NOMO-1 treated with DMSO at 0.1 percent for 48 hours (cell line): ENCODE measurements at regions not wholly inside any gene's neighbourhood (a gene's known extent, or its start where the extent isn't known, plus 50 kb on each side); places are given as distances from the start of the nearest gene placed in this dataset.
A peak's percentile ranks its signal among the peaks of the same experiment; 100 is the strongest.

Experiments
- DNase-seq: peaks from one replicate; lab custom pipeline; 2025; ENCODE audit not compliant: unreplicated experiment; lab: John Stamatoyannopoulos, UW

GRCh38 chr7:19448091-19448490 lies 260.7 kb downstream of the POLR1F start:
- DNase-seq = peak; percentile 23

DNA sequence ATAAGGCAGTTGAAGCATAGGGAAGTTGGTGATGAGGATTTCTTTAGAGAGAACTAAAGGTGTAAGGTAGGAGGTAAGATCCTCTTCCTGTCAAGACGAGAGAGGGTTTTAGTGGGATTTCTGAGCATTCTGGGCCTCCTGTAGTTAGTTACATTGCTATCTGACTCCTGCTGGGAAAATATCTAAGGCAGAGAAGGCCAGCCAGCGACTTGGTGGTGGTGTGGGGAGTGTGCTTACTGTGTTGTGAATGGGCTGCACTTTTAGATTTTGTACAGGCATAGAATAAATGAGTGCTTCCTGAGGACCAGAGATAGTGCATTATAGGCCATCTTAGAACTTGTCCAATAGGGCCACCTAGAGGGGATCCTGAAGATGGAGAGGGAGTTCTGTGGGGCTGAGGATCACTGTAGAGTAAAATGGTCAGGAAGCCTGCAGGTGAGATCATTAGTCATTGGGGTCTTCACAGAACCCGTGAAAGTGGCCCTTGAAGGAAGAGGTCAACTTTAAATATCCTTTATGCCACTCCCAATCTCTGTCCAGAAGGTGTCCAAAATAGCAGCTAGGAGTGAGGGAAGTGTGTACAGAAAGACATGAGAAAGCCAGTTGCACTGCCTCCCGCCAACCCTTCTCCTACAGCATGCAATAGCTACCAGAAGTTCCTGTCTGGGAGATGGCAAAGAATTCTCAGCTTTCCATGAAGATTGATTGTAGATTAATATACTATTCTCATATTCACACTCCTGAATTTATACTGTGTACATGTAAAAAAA lies 266.6 kb downstream of the POLR1F start:
- no peak for DNase-seq

- no peak for DNase-seq
These were observed 269.3 kb downstream of the POLR1F start for GRCh38 chr7:19439517-19439916.

DNA sequence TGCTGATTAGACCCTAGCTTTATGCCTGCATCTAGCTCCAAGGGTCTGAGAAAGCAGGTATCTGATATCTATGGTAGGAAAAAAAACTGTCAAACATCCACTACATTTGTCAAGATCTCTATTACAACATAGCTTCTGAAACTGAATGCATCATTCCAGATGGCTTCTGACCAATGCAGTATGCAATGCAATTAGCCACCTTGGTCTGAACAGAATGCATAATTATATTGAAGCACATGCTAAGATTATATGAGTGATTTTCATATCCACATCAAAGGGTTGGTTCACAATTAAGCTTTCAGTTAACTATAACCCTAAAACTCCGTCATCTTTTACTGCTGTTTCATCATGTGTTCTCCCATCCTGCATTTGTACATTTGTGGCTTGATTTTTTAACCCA lies 271.4 kb downstream of the POLR1F start:
- no peak for DNase-seq

DNA sequence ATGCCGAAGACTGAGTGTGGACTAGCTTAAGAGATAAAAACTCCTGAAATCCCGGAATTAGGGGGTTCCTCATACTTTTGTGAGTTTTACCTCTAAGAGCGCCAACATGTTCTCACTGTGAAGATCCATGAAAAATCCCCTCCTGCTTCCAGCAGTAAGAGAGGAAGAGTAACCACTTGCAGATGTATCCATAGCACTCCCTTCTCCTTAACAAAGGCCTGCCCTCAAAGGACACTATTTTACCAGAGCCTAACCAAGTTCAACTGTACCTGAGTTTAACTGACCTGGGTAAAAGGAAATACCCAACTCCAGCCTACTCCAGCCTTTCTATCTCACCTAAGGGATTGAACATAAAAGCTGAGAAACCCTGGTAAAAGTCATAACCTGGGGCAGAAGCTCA lies 280.9 kb downstream of the POLR1F start:
- no peak for DNase-seq

- no peak for DNase-seq
These were observed 276.6 kb upstream of the FERD3L start for GRCh38 chr7:19421861-19422260.

- no peak for DNase-seq
These were observed 272.0 kb upstream of the FERD3L start for GRCh38 chr7:19417231-19417630.

- no peak for DNase-seq
These were observed 269.9 kb upstream of the FERD3L start for GRCh38 chr7:19415123-19415522.

DNA sequence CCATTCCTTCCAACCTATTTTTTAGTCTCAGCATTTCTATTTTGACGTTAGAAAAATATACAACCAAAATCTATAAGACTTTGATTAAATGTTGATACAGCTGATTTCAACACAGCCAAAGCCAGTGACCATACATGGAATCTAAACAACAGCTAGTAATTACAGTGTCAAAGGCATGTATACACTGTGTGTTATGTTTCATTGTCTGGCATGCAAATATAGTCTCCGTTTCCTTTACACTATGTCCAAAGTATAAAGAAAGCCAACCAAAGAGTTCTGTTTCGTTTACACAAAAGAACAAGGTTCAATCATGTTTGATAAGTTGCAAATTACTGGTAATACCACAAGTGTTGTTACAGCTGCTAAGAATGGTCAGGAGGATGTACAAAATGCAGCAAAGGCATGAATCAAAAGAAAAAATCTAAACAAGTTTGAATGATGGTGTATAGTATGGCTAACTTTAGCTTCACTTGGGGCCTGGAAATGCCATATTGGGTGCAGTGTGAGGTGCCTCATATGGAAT lies 268.3 kb upstream of the FERD3L start:
- no peak for DNase-seq

- DNase-seq = no peak
These were observed 265.5 kb upstream of the FERD3L start for GRCh38 chr7:19410691-19411090.

- no peak for DNase-seq
These were observed 264.9 kb upstream of the FERD3L start for GRCh38 chr7:19410106-19410505.

- DNase-seq = no peak
These were observed 263.5 kb upstream of the FERD3L start for GRCh38 chr7:19408706-19409220.

DNA sequence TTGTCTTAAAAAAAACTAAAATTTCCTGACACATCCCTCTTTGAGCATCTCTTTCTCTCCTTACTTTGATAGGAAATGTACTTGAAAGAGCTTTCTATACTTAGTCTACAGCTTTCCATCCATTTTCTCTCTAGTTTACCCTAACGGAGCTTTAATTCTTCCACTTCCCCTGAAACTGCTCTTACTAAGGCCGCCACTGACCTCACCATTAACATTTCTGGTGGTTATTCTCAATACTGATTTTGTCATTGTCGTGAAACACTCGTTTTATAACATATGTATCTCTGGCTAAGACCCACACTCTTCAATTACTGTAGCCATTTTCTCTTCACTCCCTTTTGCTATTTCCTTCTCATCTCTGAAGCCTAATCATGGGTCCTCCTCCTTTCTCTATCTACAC lies 262.0 kb upstream of the FERD3L start:
- DNase-seq = no peak

DNA sequence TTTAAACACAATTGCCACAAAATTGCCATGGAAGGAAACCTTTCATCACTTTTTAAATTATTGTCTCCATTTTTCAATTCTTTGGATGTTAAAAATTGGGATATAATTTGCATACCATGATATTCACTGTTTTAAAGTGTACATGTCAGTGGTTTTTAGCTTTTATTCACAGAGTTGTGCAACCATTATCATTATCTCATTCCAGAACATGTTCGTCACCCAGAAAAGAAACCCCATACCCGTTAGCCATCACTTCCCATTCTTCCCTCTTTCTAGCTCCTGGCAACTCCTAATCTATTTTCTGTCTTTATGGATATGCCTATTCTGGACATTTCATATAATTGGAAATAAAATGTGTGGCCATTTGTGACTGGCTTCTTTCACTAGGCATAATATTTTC lies 260.3 kb upstream of the FERD3L start:
- no peak for DNase-seq

DNA sequence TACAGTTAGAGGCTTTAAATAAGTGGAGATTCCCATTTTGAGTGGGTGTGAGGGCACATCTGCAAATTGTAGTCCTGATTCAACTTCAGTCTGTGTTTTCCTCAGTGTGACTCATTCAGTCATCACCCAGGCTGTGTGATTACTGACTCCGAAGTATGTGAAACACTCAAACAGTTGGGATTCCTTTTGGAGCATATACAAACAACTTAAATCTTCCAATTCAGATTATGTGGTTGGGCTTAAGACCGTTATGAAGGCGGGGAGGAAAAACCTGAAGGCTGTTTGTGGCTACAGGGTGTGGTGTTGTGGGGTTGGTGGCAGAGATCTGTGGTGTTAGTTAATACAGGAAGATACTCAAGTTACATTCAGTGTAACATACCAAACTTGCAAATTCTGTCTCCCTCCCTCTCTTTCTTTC lies 259.7 kb upstream of the FERD3L start:
- no peak for DNase-seq

GRCh38 chr7:19403691-19404090 lies 258.5 kb upstream of the FERD3L start:
- DNase-seq = no peak

DNA sequence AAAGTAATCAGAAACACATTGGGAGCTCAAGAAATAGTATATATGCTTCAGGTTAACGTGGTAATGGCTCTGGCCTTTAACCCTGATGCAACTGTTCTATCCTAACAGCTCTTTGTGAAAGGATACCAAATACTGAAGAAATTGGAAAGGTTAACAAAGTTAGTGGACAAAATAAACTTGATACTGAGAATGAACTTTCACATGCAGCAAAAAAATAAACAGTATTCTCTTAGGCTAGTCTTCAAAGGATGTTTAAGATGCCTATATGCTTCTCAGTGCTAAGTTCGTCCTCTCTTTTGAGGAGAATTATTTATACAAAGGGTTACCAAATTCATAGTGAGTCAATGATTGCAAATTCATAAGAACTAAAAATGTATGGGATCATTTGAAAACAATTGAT lies 256.2 kb upstream of the FERD3L start:
- no peak for DNase-seq

DNA sequence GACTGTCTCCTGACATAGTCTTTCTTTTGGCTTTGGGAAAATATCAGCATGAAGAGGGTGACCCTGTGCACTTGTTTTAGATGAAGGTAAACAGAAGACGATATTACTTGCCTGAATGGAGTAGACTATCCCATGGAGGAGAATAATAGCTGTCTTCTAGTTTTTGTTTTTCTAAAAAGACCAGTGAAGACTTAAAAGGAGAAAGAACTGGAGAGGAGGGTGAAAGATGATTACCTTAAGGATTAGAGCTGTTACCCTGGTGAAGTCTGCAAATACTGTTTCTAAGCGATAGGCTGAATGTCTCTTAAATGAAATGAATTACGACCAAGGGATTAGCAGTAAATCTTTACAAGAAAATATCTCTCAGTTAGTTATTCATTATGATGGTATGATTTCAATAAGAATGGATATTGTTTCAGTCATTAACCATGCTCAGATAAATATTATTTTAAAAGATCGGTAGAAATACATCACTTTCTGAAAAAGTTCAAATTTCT lies 255.6 kb upstream of the FERD3L start:
- DNase-seq = no peak

- peak; percentile 10 for DNase-seq
These were observed 252.7 kb upstream of the FERD3L start for GRCh38 chr7:19397911-19398310.

DNA sequence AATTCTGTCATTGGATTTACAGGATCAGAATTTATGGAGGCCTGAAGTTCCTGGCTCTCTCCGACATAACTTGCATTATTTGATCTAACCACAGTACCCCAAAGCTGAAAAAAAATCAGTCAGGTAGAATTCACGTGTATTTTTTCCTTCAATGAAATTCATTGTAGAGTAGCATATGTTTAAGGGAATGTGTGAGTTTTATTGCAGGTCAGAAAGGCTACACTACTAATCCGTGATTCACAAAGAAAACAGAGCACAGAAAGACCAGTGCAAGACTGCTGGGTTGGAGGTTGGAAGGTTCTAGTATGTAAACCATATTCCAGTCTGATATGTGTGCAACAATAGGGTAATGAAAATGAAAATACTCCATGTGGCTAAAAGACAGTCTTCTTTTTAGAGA lies 247.0 kb upstream of the FERD3L start:
- DNase-seq = no peak

GRCh38 chr7:19390795-19391194 lies 245.6 kb upstream of the FERD3L start:
- DNase-seq = no peak

DNA sequence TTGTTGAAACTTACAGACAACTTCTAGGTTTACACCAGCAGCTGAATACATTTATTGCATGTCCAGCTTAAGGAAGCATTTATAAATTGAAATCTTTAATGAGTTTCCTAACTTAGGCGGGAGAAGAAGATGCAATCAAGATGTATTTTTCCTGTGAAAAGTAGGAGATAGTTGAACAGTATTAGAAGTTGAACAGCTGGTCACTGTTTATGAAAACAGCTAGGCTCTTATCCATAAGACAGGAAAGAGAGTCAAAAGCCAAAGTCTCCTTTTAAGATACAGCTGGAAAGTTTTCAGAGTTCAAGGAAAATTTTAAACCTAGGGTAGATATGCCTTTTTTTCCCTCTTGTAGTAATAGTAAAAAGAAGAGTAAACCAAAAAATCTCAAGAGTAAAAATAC lies 236.1 kb upstream of the FERD3L start:
- DNase-seq = no peak

DNA sequence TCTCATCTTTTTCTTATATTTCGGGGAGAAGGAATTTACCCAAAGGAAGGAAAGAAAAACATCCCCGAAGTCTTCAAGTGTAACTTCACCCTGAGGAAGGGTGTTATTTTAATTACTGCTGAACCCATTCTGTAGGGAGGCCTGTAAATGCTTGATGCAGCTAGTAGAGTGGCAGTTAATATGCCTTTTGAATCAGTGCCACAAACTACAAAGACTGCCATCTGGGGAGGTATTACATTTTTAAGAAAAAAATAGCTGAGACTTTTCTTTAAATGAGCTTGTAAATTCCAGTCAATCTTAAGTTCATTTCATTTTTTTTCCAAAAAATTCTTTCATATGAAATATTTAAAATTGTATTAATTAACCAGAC lies 233.1 kb upstream of the FERD3L start:
- no peak for DNase-seq
